ENCODE measurements at regions not wholly inside any gene's neighbourhood (a gene's known extent, or its start where the extent isn't known, plus 50 kb on each side); places are given as distances from the start of the nearest gene placed in this dataset.

DNA sequence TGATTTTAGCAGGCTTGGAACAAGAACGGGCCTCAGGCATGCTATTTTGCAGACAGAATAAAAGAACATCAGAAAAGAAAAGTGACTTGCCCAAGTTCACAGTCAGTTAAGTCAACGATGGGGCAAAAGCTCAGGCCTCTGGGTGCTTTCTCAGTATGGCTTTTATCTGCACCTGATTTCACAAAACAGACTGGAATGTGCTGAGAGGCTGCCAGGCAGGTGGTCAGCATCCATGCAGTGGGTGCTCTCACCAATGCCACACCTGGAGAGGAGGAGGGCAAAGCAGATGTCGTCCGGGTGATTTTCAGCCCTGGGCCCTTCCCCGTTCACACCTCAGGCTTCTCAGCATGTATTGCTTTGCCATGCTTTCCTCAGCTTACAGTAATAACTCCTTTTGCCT, 854.6 kb downstream of the RNF144A start:
- in situ Hi-C loops (cut with MboI) = no loop called here
- no peak for DNase-seq
- Histone ChIP-seq H3K27me3 (replicated peaks; ENCODE audit: insufficient read depth) (no peaks in the 10 kb centered on the region), H3K9me2 (ENCODE audit: insufficient read depth) (no peaks in the 10 kb centered on the region), H4K20me1 (ENCODE audit: insufficient read depth) (no peaks in the 10 kb centered on the region), H2AFZ (no peak overlapping the region), H3K79me2 (ENCODE audit: insufficient read depth) (no peaks in the 10 kb centered on the region), H3K36me3 (ENCODE audit: low read depth) (no peaks in the 10 kb centered on the region), H3F3A (ENCODE audit: insufficient read depth) (0 out of 2 replicates have a peak, but pooled peaks cover 11% of the 10 kb centered on the region), H3K27ac (no peak overlapping the region), H3K4me2 (ENCODE audit: unreplicated experiment) (no peak overlapping the region), H3K9me3 (ENCODE audit: low read depth) (no peaks in the 10 kb centered on the region), H3K4me1 (ENCODE audit: insufficient read depth) (peaks cover 10% of the 10 kb centered on the region; the same call in 1 of the 2 replicates), H3K9ac (no peak overlapping the region), H3K4me3 (no peak overlapping the region)
- TF ChIP-seq EZH2phosphoT487 (IDR thresholded peaks at IDR 0.05; ENCODE audit: insufficient read depth, low read depth) (no peak), EZH2 (IDR thresholded peaks at IDR 0.05; ENCODE audit: insufficient read depth, poor library complexity, severe bottlenecking) (no peak)
- 83 to 92% methylated on average over 5 of the region's 5 CpGs for WGBS, 2 experiments (ENCODE audit: low coverage in 1 of 2, low lambda C conversion rate in 2 of 2, missing lambda C conversion rate in 2 of 2)

DNA sequence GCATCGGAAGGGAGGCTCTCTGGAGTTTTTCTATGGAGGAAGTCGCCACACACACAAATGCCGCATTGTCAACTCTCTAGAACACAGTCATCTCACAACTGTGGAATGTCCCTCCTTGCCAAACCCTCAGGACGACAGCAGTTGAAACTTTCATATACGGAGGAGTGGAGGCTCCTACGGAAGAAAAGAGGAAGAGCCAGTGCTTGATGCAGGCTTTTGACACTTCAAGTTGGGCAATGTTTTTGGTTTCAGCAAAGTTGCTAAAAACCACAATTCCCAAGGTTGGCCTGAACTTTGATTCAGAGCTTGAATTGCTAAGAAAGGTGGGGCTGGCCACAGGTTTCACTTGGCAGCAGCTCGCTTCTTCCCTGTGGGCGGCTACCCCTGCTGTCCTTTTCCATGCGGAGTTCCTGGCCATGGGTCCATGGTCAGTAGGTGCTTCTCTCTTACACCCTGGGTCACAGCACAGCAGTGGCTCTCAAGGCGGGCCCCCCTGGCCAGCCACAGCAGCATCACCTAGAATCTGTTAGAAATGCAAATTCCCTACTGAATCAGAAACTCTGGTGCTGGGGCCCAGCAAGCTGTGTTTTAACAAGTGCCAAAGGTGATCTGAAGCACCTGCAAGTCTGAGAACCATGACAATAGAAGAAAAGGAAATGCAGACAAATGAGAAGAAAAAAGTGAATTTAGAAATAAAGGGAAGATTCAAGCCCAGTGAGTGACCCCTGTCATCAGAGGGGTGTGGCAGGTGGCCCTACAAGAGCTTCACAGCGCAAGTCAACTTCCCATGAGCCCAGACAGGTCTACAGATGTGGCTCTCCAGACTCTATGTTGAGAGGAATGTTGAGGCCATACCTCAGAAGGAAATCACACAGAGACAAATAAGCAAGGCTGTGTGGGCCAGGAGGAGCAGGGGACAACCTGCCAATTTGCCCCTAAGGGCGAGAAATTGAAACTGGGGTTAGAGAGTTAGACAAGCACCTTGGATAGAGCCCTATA, 856.4 kb downstream of the RNF144A start:
- Histone ChIP-seq H3K4me2 (ENCODE audit: unreplicated experiment) (peak overlapping the region; percentile 45), H3K79me2 (ENCODE audit: insufficient read depth) (no peaks in the 10 kb centered on the region), H3K9ac (no peak overlapping the region), H3K4me1 (ENCODE audit: insufficient read depth) (peaks cover 10% of the 10 kb centered on the region; the same call in 1 of the 2 replicates), H3K9me3 (ENCODE audit: low read depth) (no peaks in the 10 kb centered on the region), H3K27ac (peak overlapping the region; percentile 13; the same call in 1 of the 2 replicates), H4K20me1 (ENCODE audit: insufficient read depth) (no peaks in the 10 kb centered on the region), H3K9me2 (ENCODE audit: insufficient read depth) (no peaks in the 10 kb centered on the region), H3K27me3 (replicated peaks; ENCODE audit: insufficient read depth) (no peaks in the 10 kb centered on the region), H2AFZ (peak overlapping the region; percentile 46), H3K4me3 (no peak overlapping the region), H3F3A (ENCODE audit: insufficient read depth) (0 out of 2 replicates have a peak, but pooled peaks cover 11% of the 10 kb centered on the region), H3K36me3 (ENCODE audit: low read depth) (no peaks in the 10 kb centered on the region)
- in situ Hi-C loops (cut with MboI) = no loop called here
- TF ChIP-seq EZH2phosphoT487 (IDR thresholded peaks at IDR 0.05; ENCODE audit: insufficient read depth, low read depth) (no peak), EZH2 (IDR thresholded peaks at IDR 0.05; ENCODE audit: insufficient read depth, poor library complexity, severe bottlenecking) (no peak)
- WGBS, 2 experiments (ENCODE audit: low coverage in 1 of 2, low lambda C conversion rate in 2 of 2, missing lambda C conversion rate in 2 of 2) = 60 to 61% methylated on average over 12 of the region's 12 CpGs
- DNase-seq = peak; percentile 52

DNA sequence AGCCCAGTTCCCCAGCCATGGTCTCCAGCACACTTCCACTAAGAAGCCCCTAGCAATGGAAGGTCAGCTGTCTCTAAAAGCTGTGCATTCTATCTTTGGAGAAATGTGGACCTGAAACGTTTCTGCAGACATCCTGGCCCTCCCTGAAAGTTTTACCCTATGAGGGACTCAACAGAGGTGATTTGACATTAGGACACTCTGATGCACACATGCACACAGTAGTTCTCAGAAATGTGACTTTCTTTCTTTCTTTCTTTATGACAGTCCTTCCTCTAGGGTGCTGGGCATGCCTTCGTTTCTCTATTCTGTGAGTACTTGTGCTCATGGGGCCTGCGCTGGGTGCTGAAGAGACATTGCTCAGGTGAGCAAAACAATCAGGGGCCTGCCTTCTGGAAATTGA, 857.3 kb downstream of the RNF144A start:
- H3K79me2 ChIP-seq (ENCODE audit: insufficient read depth) = no peaks in the 10 kb centered on the region
- no peak overlapping the region for H3K4me2 ChIP-seq (ENCODE audit: unreplicated experiment)
- H3K9me3 ChIP-seq (ENCODE audit: low read depth) = no peaks in the 10 kb centered on the region
- no peaks in the 10 kb centered on the region for H3K27me3 ChIP-seq (replicated peaks; ENCODE audit: insufficient read depth)
- 54 to 70% methylated on average over 3 of the region's 3 CpGs for WGBS, 2 experiments (ENCODE audit: low coverage in 1 of 2, low lambda C conversion rate in 2 of 2, missing lambda C conversion rate in 2 of 2)
- in situ Hi-C loops (cut with MboI) = no loop called here
- no peaks in the 10 kb centered on the region for H3K36me3 ChIP-seq (ENCODE audit: low read depth)
- peaks cover 10% of the 10 kb centered on the region; the same call in 1 of the 2 replicates for H3K4me1 ChIP-seq (ENCODE audit: insufficient read depth)
- H3F3A ChIP-seq (ENCODE audit: insufficient read depth) = 0 out of 2 replicates have a peak, but pooled peaks cover 11% of the 10 kb centered on the region
- H3K4me3 ChIP-seq = no peak overlapping the region
- H3K9ac ChIP-seq = no peak overlapping the region
- no peaks in the 10 kb centered on the region for H4K20me1 ChIP-seq (ENCODE audit: insufficient read depth)
- H2AFZ ChIP-seq = no peak overlapping the region
- H3K9me2 ChIP-seq (ENCODE audit: insufficient read depth) = no peaks in the 10 kb centered on the region
- DNase-seq = no peak
- no peak overlapping the region for H3K27ac ChIP-seq
- TF ChIP-seq EZH2phosphoT487 (IDR thresholded peaks at IDR 0.05; ENCODE audit: insufficient read depth, low read depth) (no peak), EZH2 (IDR thresholded peaks at IDR 0.05; ENCODE audit: insufficient read depth, poor library complexity, severe bottlenecking) (no peak)

DNA sequence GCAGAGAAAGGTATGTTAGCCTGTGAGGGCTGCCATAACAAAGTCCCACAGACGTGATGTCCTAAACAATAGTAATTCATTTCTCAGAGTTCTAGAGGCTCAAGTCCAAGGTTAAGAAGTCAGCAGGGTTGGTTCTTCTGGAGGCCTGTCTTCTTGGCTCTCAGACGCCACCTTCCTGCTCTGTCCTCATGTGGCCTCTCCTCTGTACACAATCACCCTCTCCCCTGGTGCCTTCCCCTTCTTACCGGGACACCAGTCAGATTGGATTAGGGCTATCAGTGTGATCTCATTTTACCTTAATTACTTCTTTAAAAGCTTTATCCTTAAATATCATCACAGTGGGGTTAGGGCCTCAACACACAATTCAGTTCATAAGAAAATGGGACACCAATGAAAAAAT, 860.5 kb downstream of the RNF144A start:
- H3K4me3 ChIP-seq = no peak overlapping the region
- no peaks in the 10 kb centered on the region for H3K9me3 ChIP-seq (ENCODE audit: low read depth)
- H3K4me2 ChIP-seq (ENCODE audit: unreplicated experiment) = no peak overlapping the region
- WGBS, 2 experiments (ENCODE audit: low coverage in 1 of 2, low lambda C conversion rate in 2 of 2, missing lambda C conversion rate in 2 of 2) = 88 to 100% methylated on average over 3 of the region's 3 CpGs
- H3K27ac ChIP-seq = no peak overlapping the region
- in situ Hi-C loops (cut with MboI) = no loop called here
- H3F3A ChIP-seq (ENCODE audit: insufficient read depth) = 0 out of 2 replicates have a peak, but pooled peaks cover 11% of the 10 kb centered on the region
- no peak overlapping the region for H2AFZ ChIP-seq
- H3K9me2 ChIP-seq (ENCODE audit: insufficient read depth) = no peaks in the 10 kb centered on the region
- no peak for DNase-seq
- no peak overlapping the region for H3K9ac ChIP-seq
- no peaks in the 10 kb centered on the region for H3K27me3 ChIP-seq (replicated peaks; ENCODE audit: insufficient read depth)
- no peaks in the 10 kb centered on the region for H4K20me1 ChIP-seq (ENCODE audit: insufficient read depth)
- peaks cover 10% of the 10 kb centered on the region; the same call in 1 of the 2 replicates for H3K4me1 ChIP-seq (ENCODE audit: insufficient read depth)
- H3K79me2 ChIP-seq (ENCODE audit: insufficient read depth) = no peaks in the 10 kb centered on the region
- no peaks in the 10 kb centered on the region for H3K36me3 ChIP-seq (ENCODE audit: low read depth)
- TF ChIP-seq EZH2phosphoT487 (IDR thresholded peaks at IDR 0.05; ENCODE audit: insufficient read depth, low read depth) (no peak), EZH2 (IDR thresholded peaks at IDR 0.05; ENCODE audit: insufficient read depth, poor library complexity, severe bottlenecking) (no peak)

Measured in GM23248 (cell line).